A549 (cell line): ENCODE measurements at regions not wholly inside any gene's neighbourhood (a gene's known extent, or its start where the extent isn't known, plus 50 kb on each side); places are given as distances from the start of the nearest gene placed in this dataset.

Source experiments
- ATAC-seq, 2 experiments: fragments of 200-7000 bp in 1 of 2; fragments of >200 bp in 1 of 2; cut with Nextera tagmentation in 1 of 2; cut with Tn5 transposase in 1 of 2; 3 replicates each; pipeline versions ENCODE4 v1.8.0 to v1.9.1; 2018 to 2020; ENCODE audit warnings: mild to moderate bottlenecking in 1 of 2, moderate library complexity in 1 of 2
- CTCF ChIA-PET: fragments of 300-600 bp; sonication (Branson Sonifier 250); formaldehyde crosslinking; extraction: SDS; loops from one replicate; lab custom pipeline; 2021; ENCODE audit warnings: antibody characterized with exemption, inconsistent platforms; lab: Yijun Ruan, JAX
- POLR2A ChIA-PET: fragments of 350-600 bp; formaldehyde crosslinking; extraction: SDS; loops from one replicate; lab custom pipeline; 2021; ENCODE audit warnings: antibody characterized with exemption, inconsistent platforms; lab: Yijun Ruan, JAX
- DNase-seq, 2 experiments: peaks; one replicate each; pipeline versions ENCODE4 v3.0.0 to v3.0.0-alpha.2; 2011 to 2016; ENCODE audit warnings: low read depth in 1 of 2, low spot score in 1 of 2
- FAIRE-seq: peaks from 2 replicates; lab custom pipeline; 2011; peaks lifted over from hg19 to GRCh38; lab: Jason Lieb, UNC
- H3K27ac ChIP-seq, 2 experiments: fragments of >200 bp; sonication (Bioruptor Twin); formaldehyde crosslinking; 3 replicates each; pipeline ENCODE4 v1.5.1; 2016 to 2017
- H3K4me1 ChIP-seq: fragments of >200 bp; sonication (Bioruptor Twin); formaldehyde crosslinking; 3 replicates; pipeline ENCODE4 v1.6.1; 2016
- H3K4me2 ChIP-seq: fragments of >200 bp; sonication (Bioruptor Twin); formaldehyde crosslinking; 3 replicates; pipeline ENCODE4 v1.6.1; 2016
- H3K4me3 ChIP-seq: fragments of >200 bp; sonication (Bioruptor Twin); formaldehyde crosslinking; 3 replicates; pipeline ENCODE4 v1.5.1; 2016
- H3K9me3 ChIP-seq: fragments of >200 bp; sonication (Bioruptor Twin); formaldehyde crosslinking; 3 replicates; pipeline ENCODE4 v1.6.1; 2016
- BHLHE40 ChIP-seq: IDR thresholded peaks from 2 replicates; pipeline ENCODE4 v1.6.1; 2012; ENCODE audit warnings: low read depth, low read length, inconsistent platforms
- FOSL2 ChIP-seq, 2 experiments: fragments of 450-650 bp in 1 of 2; fragments of >200 bp in 1 of 2; sonication (Bioruptor Twin) in 1 of 2; formaldehyde crosslinking; IDR thresholded peaks; 2 replicates each; pipeline versions ENCODE4 v1.5.0 to v1.6.1; 2016 to 2020; ENCODE audit warnings: mild to moderate bottlenecking in 1 of 2, moderate library complexity in 1 of 2
- HEYL ChIP-seq: fragments of 250-450 bp; sonication (Bioruptor Pico); IDR thresholded peaks from 2 replicates; pipeline ENCODE4 v1.8.0; 2021; ENCODE audit warnings: mild to moderate bottlenecking, moderate library complexity
- HOXB13 ChIP-seq: fragments of 250-450 bp; sonication (Bioruptor Pico); IDR thresholded peaks from 2 replicates; pipeline ENCODE4 v1.5.0; 2020; ENCODE audit warnings: low read depth, mild to moderate bottlenecking, moderate library complexity
- JUN ChIP-seq, 2 experiments: fragments of >200 bp; sonication (Bioruptor Twin); formaldehyde crosslinking; IDR thresholded peaks; 2 replicates in 1 of 2; 3 replicates in 1 of 2; pipeline ENCODE4 v1.6.1; 2016 to 2017
- KDM5A ChIP-seq: fragments of 200-600 bp; sonication (generic); IDR thresholded peaks from 2 replicates; pipeline ENCODE4 v1.6.1; 2016; ENCODE audit warnings: antibody characterized with exemption, mild to moderate bottlenecking
- POLR2AphosphoS2 ChIP-seq: conservative IDR thresholded peaks from 2 replicates; pipeline ENCODE4 v1.6.1; 2012; ENCODE audit warnings: low read length, improper control_type of control experiment, inconsistent platforms
- RARB ChIP-seq: fragments of 250-450 bp; sonication (Bioruptor Pico); IDR thresholded peaks from 2 replicates; pipeline ENCODE4 v1.8.0; 2021; ENCODE audit warnings: mild to moderate bottlenecking, moderate library complexity
- RFX5 ChIP-seq: fragments of 450-650 bp; IDR thresholded peaks from 2 replicates; pipeline ENCODE4 v1.7.1; 2014; ENCODE audit warnings: antibody characterized with exemption, mild to moderate bottlenecking, moderate library complexity
- SMC3 ChIP-seq: fragments of >200 bp; sonication (Bioruptor Twin); formaldehyde crosslinking; IDR thresholded peaks from 3 replicates; pipeline ENCODE4 v1.6.1; 2018; ENCODE audit warnings: inconsistent platforms
- ZC3H11A ChIP-seq: fragments of 450-650 bp; IDR thresholded peaks from 2 replicates; pipeline ENCODE4 v1.6.1; 2014; ENCODE audit warnings: antibody characterized with exemption, mild to moderate bottlenecking
- ZSCAN20 ChIP-seq: fragments of 250-450 bp; sonication (Bioruptor Pico); IDR thresholded peaks from 2 replicates; pipeline ENCODE4 v1.8.0; 2022; ENCODE audit warnings: mild to moderate bottlenecking, moderate library complexity
- WGBS: methylation state at CpG from one replicate; pipeline ENCODE4 v1.1.6; 2017; ENCODE audit errors: missing lambda C conversion rate; 5-methylcytosine and 5-hydroxymethylcytosine counted together
- TF ChIP-seq, protein P1 (sequence below): fragments of 150-350 bp; IDR thresholded peaks from 2 replicates; pipeline ENCODE4 v1.6.1; 2014; ENCODE audit warnings: low read depth, mild to moderate bottlenecking, low read length
- TF ChIP-seq, protein P2 (sequence below): fragments of 250-450 bp; sonication (Bioruptor Pico); IDR thresholded peaks from 2 replicates; pipeline ENCODE4 v1.5.0; 2021; ENCODE audit warnings: mild to moderate bottlenecking, moderate library complexity, borderline replicate concordance
- TF ChIP-seq, protein P3 (sequence below): IDR thresholded peaks from 2 replicates; pipeline ENCODE4 v1.6.1; 2012; ENCODE audit warnings: low read depth, borderline replicate concordance
- TF ChIP-seq, protein P4 (sequence below): IDR thresholded peaks from 2 replicates; pipeline ENCODE4 v1.6.1; 2012
- TF ChIP-seq, protein P5 (sequence below): fragments of 200-600 bp; sonication (generic); IDR thresholded peaks from 2 replicates; pipeline ENCODE4 v1.6.1; 2016; ENCODE audit warnings: antibody characterized with exemption, mild to moderate bottlenecking, moderate library complexity

DNA sequence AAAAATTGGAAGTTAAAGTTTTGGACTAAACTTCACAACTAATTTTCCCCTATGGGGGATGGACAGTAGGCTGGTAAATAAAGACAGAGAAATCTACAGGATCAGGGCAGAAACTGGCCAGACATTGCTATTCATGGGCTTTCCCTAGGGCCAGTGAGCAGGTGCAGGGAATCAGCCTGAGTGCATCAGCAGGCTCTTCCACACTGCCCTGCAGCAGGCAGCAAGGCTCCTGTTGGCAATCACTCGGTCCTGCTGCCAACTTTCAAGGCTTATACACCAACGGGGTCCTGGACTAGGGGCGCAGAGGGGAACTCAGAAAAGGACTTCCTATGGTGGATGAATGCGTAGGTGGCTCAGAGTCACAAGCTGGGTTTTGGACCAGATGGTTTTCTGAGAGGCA lies 59.8 kb upstream of the NHSL1 start (continued):
- TF ChIP-seq, protein P1, sequence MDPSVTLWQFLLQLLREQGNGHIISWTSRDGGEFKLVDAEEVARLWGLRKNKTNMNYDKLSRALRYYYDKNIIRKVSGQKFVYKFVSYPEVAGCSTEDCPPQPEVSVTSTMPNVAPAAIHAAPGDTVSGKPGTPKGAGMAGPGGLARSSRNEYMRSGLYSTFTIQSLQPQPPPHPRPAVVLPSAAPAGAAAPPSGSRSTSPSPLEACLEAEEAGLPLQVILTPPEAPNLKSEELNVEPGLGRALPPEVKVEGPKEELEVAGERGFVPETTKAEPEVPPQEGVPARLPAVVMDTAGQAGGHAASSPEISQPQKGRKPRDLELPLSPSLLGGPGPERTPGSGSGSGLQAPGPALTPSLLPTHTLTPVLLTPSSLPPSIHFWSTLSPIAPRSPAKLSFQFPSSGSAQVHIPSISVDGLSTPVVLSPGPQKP = no peak
- TF ChIP-seq RARB (CRISPR knock-in tag) (no peak), SMC3 (no peak)

DNA sequence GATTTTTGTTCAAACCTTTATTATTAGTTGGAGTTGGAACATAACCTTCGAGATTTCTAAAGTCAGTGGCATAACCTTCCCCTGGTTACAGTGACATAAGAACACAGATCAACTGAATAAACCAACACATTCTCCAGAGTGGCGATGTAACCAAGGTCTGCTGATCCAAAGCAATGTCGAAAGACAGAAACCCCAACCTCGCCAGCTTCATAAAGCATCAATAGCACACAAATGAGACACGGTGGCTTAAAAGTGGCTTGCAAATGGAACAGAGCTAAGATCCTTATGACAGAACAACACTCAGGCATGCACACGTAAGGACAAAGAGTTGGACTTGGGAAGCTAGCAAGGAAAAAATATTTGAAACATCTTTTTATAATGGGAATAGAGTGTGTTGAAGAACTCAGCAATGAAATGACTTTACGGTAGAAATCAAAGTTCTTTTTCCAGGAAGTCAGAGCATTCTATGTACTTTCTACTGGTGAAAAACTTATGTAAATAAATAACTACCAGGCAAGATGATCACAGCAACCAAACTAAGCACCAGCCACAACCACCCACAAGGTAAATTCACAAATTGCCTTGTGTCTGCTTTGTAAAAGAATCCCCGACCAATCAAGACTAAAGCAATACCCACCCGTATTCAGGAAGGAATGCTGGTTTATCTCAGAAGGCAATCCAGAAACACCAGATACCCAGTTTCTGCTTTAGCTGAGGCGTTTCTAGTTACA lies 61.0 kb upstream of the NHSL1 start:
- TF ChIP-seq, protein P2, sequence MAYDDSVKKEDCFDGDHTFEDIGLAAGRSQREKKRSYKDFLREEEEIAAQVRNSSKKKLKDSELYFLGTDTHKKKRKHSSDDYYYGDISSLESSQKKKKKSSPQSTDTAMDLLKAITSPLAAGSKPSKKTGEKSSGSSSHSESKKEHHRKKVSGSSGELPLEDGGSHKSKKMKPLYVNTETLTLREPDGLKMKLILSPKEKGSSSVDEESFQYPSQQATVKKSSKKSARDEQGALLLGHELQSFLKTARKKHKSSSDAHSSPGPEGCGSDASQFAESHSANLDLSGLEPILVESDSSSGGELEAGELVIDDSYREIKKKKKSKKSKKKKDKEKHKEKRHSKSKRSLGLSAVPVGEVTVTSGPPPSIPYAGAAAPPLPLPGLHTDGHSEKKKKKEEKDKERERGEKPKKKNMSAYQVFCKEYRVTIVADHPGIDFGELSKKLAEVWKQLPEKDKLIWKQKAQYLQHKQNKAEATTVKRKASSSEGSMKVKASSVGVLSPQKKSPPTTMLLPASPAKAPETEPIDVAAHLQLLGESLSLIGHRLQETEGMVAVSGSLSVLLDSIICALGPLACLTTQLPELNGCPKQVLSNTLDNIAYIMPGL (CRISPR knock-in tag) = no peak
- Histone ChIP-seq H3K27ac (no peak overlapping the region), H3K4me2 (no peak overlapping the region; the same call in 2 of the 3 replicates), H3K4me3 (no peak overlapping the region), H3K9me3 (no peaks in the 10 kb centered on the region), H3K4me1 (peaks cover 7% of the 10 kb centered on the region; the same call in 2 of the 3 replicates)
- ChIA-PET CTCF (interaction anchor here (1.2 to 1.4 kb wide), 2 partner anchors 8 to 131 kb away, joined by 4 read pairs; no protein-coding TSS in a partner anchor), POLR2A (no interaction called here)
- DNase-seq (no peak), FAIRE-seq (no peak), ATAC-seq (no peak)
- WGBS = 68% methylated on average over 10 of the region's 10 CpGs

DNA sequence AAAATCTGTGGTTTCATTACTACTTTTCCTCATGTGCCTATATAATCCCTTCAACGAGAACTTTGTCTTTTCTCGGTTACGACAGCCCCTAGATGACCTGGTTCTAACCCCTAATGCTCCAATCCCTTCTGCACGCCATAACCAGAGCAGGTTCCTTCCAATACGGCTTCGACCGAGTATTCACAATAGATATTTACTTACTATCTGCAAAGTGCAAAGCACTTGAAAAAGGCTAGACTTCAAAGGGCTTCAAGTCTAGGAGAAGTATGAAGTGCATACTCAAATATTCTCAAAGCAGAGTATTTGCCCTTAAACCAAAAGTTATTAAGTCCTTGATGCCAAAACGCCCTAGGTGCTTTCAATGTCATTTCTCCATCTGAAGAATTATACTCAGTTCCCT lies 63.4 kb upstream of the NHSL1 start:
- no peak overlapping the region for H3K4me2 ChIP-seq
- ATAC-seq (no peak), DNase-seq (no peak), FAIRE-seq (no peak)
- WGBS = 89% methylated on average over 8 of the region's 8 CpGs
- ChIA-PET CTCF (interaction anchor here (1.3 to 1.7 kb wide), 2 partner anchors 28 to 203 kb away, joined by 3 read pairs; no protein-coding TSS in a partner anchor), POLR2A (no interaction called here)
- no peaks in the 10 kb centered on the region for H3K4me1 ChIP-seq
- TF ChIP-seq KDM5A (no peak), POLR2AphosphoS2 (no peak)
- TF ChIP-seq, protein P3, sequence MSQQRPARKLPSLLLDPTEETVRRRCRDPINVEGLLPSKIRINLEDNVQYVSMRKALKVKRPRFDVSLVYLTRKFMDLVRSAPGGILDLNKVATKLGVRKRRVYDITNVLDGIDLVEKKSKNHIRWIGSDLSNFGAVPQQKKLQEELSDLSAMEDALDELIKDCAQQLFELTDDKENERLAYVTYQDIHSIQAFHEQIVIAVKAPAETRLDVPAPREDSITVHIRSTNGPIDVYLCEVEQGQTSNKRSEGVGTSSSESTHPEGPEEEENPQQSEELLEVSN = no peak
- H3K27ac ChIP-seq = no peak overlapping the region
- no peak overlapping the region for H3K4me3 ChIP-seq
- H3K9me3 ChIP-seq = no peaks in the 10 kb centered on the region

DNA sequence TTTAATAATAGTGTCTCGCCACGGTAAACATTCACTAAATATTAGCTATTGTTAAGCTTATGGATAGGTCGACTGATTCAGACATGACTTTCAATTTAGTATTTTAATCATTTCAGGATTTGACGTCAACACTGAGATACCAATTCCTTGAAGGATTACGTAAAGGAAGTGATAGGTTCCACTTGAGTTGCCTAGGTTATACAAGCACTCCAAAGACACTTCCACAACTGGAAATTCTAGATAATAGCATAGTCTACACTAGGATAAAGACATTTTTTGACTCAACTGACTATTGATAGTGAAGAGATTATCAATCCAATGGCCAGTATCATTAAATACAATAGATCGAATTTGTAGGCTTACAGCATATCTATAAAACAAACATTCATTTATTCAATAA lies 63.9 kb upstream of the NHSL1 start:
- 89% methylated on average over 6 of the region's 6 CpGs for WGBS
- CTCF ChIA-PET = interaction anchor here (1.3 to 1.7 kb wide), 3 partner anchors 27 to 203 kb away, joined by 3 read pairs; no protein-coding TSS in a partner anchor
- H3K9me3 ChIP-seq = no peaks in the 10 kb centered on the region
- TF ChIP-seq HOXB13 (CRISPR knock-in tag) (no peak), JUN (IDR thresholded peaks at IDR 0.05) (no peak), FOSL2 (IDR thresholded peaks at IDR 0.05) (no peak), FOSL2 (CRISPR knock-in tag; IDR thresholded peaks at IDR 0.05) (no peak), ZSCAN20 (CRISPR knock-in tag) (no peak)
- TF ChIP-seq, all 56 proteins: peak for 0
- Histone ChIP-seq H3K4me1 (no peaks in the 10 kb centered on the region), H3K4me2 (no peak overlapping the region), H3K27ac (no peak overlapping the region), H3K4me3 (no peak overlapping the region)
- DNase-seq (no peak), ATAC-seq (no peak), FAIRE-seq (no peak)
- POLR2A ChIA-PET = no interaction called here

DNA sequence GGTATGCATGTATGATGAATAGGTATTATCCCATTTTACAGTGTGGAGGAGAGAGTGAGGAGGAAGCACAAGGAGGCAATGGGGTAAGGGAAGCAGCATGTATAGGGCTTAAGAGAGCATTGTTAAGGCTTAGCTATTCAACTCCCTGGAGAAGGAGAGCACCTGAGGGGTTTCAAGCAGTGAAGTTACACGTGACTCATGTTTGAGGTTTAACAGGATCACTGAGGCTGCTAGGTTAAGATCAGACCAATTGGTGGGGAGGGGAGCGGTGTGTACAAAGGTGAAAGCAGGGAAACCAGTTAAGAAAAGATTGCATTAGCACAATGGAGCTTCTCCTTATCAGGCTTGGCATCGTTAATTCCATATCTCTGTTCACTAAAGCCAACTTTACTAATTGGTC lies 64.4 kb upstream of the NHSL1 start:
- ChIA-PET POLR2A (no interaction called here), CTCF (interaction anchor here (1.3 to 1.7 kb wide), 3 partner anchors 27 to 202 kb away, joined by 3 read pairs; no protein-coding TSS in a partner anchor)
- H3K9me3 ChIP-seq = no peaks in the 10 kb centered on the region
- H3K4me2 ChIP-seq = no peak overlapping the region
- no peak overlapping the region for H3K4me3 ChIP-seq
- no peak for ATAC-seq
- FAIRE-seq = no peak
- DNase-seq = no peak
- no peaks in the 10 kb centered on the region for H3K4me1 ChIP-seq
- WGBS = 74% methylated on average over 3 of the region's 3 CpGs
- no peak overlapping the region for H3K27ac ChIP-seq
- TF ChIP-seq HEYL (CRISPR knock-in tag) (no peak), BHLHE40 (no peak), ZC3H11A (no peak), RFX5 (no peak)
- TF ChIP-seq, protein P4, sequence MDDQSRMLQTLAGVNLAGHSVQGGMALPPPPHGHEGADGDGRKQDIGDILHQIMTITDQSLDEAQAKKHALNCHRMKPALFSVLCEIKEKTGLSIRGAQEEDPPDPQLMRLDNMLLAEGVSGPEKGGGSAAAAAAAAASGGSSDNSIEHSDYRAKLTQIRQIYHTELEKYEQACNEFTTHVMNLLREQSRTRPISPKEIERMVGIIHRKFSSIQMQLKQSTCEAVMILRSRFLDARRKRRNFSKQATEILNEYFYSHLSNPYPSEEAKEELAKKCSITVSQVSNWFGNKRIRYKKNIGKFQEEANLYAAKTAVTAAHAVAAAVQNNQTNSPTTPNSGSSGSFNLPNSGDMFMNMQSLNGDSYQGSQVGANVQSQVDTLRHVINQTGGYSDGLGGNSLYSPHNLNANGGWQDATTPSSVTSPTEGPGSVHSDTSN = no peak
- TF ChIP-seq, protein P3 = no peak
- TF ChIP-seq, protein P5, sequence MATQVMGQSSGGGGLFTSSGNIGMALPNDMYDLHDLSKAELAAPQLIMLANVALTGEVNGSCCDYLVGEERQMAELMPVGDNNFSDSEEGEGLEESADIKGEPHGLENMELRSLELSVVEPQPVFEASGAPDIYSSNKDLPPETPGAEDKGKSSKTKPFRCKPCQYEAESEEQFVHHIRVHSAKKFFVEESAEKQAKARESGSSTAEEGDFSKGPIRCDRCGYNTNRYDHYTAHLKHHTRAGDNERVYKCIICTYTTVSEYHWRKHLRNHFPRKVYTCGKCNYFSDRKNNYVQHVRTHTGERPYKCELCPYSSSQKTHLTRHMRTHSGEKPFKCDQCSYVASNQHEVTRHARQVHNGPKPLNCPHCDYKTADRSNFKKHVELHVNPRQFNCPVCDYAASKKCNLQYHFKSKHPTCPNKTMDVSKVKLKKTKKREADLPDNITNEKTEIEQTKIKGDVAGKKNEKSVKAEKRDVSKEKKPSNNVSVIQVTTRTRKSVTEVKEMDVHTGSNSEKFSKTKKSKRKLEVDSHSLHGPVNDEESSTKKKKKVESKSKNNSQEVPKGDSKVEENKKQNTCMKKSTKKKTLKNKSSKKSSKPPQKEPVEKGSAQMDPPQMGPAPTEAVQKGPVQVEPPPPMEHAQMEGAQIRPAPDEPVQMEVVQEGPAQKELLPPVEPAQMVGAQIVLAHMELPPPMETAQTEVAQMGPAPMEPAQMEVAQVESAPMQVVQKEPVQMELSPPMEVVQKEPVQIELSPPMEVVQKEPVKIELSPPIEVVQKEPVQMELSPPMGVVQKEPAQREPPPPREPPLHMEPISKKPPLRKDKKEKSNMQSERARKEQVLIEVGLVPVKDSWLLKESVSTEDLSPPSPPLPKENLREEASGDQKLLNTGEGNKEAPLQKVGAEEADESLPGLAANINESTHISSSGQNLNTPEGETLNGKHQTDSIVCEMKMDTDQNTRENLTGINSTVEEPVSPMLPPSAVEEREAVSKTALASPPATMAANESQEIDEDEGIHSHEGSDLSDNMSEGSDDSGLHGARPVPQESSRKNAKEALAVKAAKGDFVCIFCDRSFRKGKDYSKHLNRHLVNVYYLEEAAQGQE = no peak
